ENCODE measurements at regions not wholly inside any gene's neighbourhood (a gene's known extent, or its start where the extent isn't known, plus 50 kb on each side); places are given as distances from the start of the nearest gene placed in this dataset.

- TF ChIP-seq CTCF (IDR thresholded peaks at IDR 0.05; ENCODE audit: insufficient read depth, low read depth, low read length) (no peak), EZH2 (IDR thresholded peaks at IDR 0.05; ENCODE audit: insufficient read depth, low read length) (no peak)
- Histone ChIP-seq H3K4me1 (ENCODE audit: insufficient read depth, low read length) (no peaks in the 10 kb centered on the region), H3K27ac (ENCODE audit: low read depth, low read length) (no peak overlapping the region), H2AFZ (ENCODE audit: low read depth, low read length) (no peak overlapping the region), H3K36me3 (ENCODE audit: insufficient read depth, low read length) (no peaks in the 10 kb centered on the region), H3K27me3 (ENCODE audit: insufficient read depth, low read length) (no peaks in the 10 kb centered on the region), H4K20me1 (ENCODE audit: insufficient read depth, low read length) (no peaks in the 10 kb centered on the region), H3K4me2 (ENCODE audit: low read length) (no peak overlapping the region), H3K79me2 (ENCODE audit: insufficient read depth, low read length) (no peaks in the 10 kb centered on the region), H3K9me3 (ENCODE audit: insufficient read depth, low read depth, low read length) (no peaks in the 10 kb centered on the region), H3K4me3 (ENCODE audit: insufficient read depth, low read depth, low read length) (no peak overlapping the region), H3K9ac (ENCODE audit: low read length) (no peak overlapping the region)
- no peak for FAIRE-seq
- no peaks in the 10 kb centered on the region for H3K27me3 Mint-ChIP-seq (ENCODE audit: low read depth, unreplicated experiment)
- DNase-seq (ENCODE audit: low read depth), result no peak
- no peaks in the 10 kb centered on the region for H3K4me1 Mint-ChIP-seq (ENCODE audit: low read depth, unreplicated experiment)
- H3K4me3 Mint-ChIP-seq (ENCODE audit: unreplicated experiment), result no peak overlapping the region
- peaks cover 8% of the 10 kb centered on the region for H3K9me3 Mint-ChIP-seq (ENCODE audit: unreplicated experiment)
- no peaks in the 10 kb centered on the region for H3K36me3 Mint-ChIP-seq (ENCODE audit: low read depth, unreplicated experiment)
- no peak overlapping the region for H3K27ac Mint-ChIP-seq (ENCODE audit: unreplicated experiment)
Observed at GRCh38 chr7:42774436-42774835, 137.4 kb downstream of the C7orf25 start.

DNA sequence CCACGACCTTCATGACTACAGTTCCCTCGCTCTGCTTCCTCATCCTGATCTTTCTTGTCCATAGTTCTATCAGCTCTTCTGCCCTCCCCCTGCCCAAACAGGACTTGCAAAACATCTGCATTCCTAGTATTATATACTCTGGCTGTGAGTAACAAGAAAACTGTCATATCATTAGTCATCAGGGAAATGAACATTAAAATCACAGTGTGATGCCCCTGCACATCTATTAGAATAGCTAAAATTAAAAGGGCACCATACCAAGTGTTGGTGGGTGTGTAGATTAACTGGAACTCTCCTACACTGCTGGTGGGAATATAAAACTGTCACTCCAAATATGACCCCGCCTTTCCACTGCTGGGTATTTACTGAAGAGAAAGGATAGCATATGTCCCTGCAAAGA, 141.8 kb downstream of the C7orf25 start:
- H3K4me1 Mint-ChIP-seq (ENCODE audit: low read depth, unreplicated experiment), result no peaks in the 10 kb centered on the region
- H3K27me3 Mint-ChIP-seq (ENCODE audit: low read depth, unreplicated experiment), result peaks cover 2% of the 10 kb centered on the region
- no peaks in the 10 kb centered on the region for H3K36me3 Mint-ChIP-seq (ENCODE audit: low read depth, unreplicated experiment)
- no peak overlapping the region for H3K27ac Mint-ChIP-seq (ENCODE audit: unreplicated experiment)
- no peaks in the 10 kb centered on the region for H3K36me3 ChIP-seq (ENCODE audit: insufficient read depth, low read length)
- H3K9ac ChIP-seq (ENCODE audit: low read length), result no peak overlapping the region
- FAIRE-seq (no peak), DNase-seq (ENCODE audit: low read depth) (no peak)
- no peaks in the 10 kb centered on the region for H3K4me1 ChIP-seq (ENCODE audit: insufficient read depth, low read length)
- no peaks in the 10 kb centered on the region for H4K20me1 ChIP-seq (ENCODE audit: insufficient read depth, low read length)
- H3K27ac ChIP-seq (ENCODE audit: low read depth, low read length), result no peak overlapping the region
- H3K27me3 ChIP-seq (ENCODE audit: insufficient read depth, low read length), result no peaks in the 10 kb centered on the region
- H3K9me3 Mint-ChIP-seq (ENCODE audit: unreplicated experiment), result no peaks in the 10 kb centered on the region
- H3K4me3 ChIP-seq (ENCODE audit: insufficient read depth, low read depth, low read length), result no peak overlapping the region
- H2AFZ ChIP-seq (ENCODE audit: low read depth, low read length), result no peak overlapping the region
- no peaks in the 10 kb centered on the region for H3K79me2 ChIP-seq (ENCODE audit: insufficient read depth, low read length)
- no peak overlapping the region for H3K4me2 ChIP-seq (ENCODE audit: low read length)
- no peak overlapping the region for H3K4me3 Mint-ChIP-seq (ENCODE audit: unreplicated experiment)
- H3K9me3 ChIP-seq (ENCODE audit: insufficient read depth, low read depth, low read length), result no peaks in the 10 kb centered on the region
- TF ChIP-seq EZH2 (IDR thresholded peaks at IDR 0.05; ENCODE audit: insufficient read depth, low read length) (no peak), CTCF (IDR thresholded peaks at IDR 0.05; ENCODE audit: insufficient read depth, low read depth, low read length) (no peak)

GRCh38 chr7:42768045-42768444, 143.8 kb downstream of the C7orf25 start:
- Histone ChIP-seq H3K27me3 (ENCODE audit: insufficient read depth, low read length) (no peaks in the 10 kb centered on the region), H3K4me1 (ENCODE audit: insufficient read depth, low read length) (no peaks in the 10 kb centered on the region), H3K9me3 (ENCODE audit: insufficient read depth, low read depth, low read length) (no peaks in the 10 kb centered on the region), H3K36me3 (ENCODE audit: insufficient read depth, low read length) (no peaks in the 10 kb centered on the region), H2AFZ (ENCODE audit: low read depth, low read length) (no peak overlapping the region), H3K27ac (ENCODE audit: low read depth, low read length) (no peak overlapping the region), H3K9ac (ENCODE audit: low read length) (no peak overlapping the region), H3K79me2 (ENCODE audit: insufficient read depth, low read length) (no peaks in the 10 kb centered on the region), H3K4me2 (ENCODE audit: low read length) (no peak overlapping the region), H3K4me3 (ENCODE audit: insufficient read depth, low read depth, low read length) (no peak overlapping the region), H4K20me1 (ENCODE audit: insufficient read depth, low read length) (no peaks in the 10 kb centered on the region)
- Mint-ChIP-seq H3K4me1 (ENCODE audit: low read depth, unreplicated experiment) (no peaks in the 10 kb centered on the region), H3K4me3 (ENCODE audit: unreplicated experiment) (no peak overlapping the region), H3K27ac (ENCODE audit: unreplicated experiment) (no peak overlapping the region), H3K9me3 (ENCODE audit: unreplicated experiment) (no peaks in the 10 kb centered on the region), H3K27me3 (ENCODE audit: low read depth, unreplicated experiment) (peaks cover 15% of the 10 kb centered on the region), H3K36me3 (ENCODE audit: low read depth, unreplicated experiment) (no peaks in the 10 kb centered on the region)
- TF ChIP-seq EZH2 (IDR thresholded peaks at IDR 0.05; ENCODE audit: insufficient read depth, low read length), result no peak
- TF ChIP-seq CTCF (IDR thresholded peaks at IDR 0.05; ENCODE audit: insufficient read depth, low read depth, low read length), result no peak
- DNase-seq (ENCODE audit: low read depth) (no peak), FAIRE-seq (no peak)

All from astrocyte (in vitro differentiated cells and primary cell).